ENCODE measurements at regions not wholly inside any gene's neighbourhood (a gene's known extent, or its start where the extent isn't known, plus 50 kb on each side); places are given as distances from the start of the nearest gene placed in this dataset.

DNA sequence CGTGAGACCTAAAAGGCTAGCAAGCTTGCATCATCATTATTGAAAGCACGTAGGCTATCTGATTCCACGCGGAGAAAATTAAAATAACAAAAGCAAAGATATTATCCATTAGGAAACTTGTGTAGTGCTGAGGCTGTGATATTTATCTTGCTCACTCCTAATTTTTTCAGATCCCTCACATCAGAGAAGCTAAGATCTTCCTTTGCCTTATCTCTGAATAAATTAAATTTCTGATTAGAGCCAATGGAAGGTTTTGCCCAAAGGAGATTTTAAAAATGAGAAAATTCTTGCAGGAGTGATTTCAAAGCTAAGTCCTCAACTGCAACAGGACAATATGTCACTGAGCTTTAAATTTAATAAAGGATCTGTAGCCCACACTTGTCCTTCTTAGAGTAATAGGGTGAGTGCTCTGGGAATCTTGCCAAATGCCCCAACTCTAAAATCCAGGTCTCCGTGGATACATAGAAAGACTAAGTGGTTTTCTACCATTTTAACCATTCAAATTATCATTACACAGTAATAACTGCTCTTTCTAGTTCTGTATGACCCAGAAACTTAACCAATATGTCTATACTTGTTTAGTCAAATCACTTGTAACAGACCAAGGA is 295.0 kb downstream of the CAAP1 start:
- Histone ChIP-seq H3K36me3 (ENCODE audit: low read depth) (no peaks in the 10 kb centered on the region), H3K4me3 (no peak overlapping the region), H3K4me1 (ENCODE audit: low read depth) (no peaks in the 10 kb centered on the region), H3K9me3 (no peaks in the 10 kb centered on the region)
- intact Hi-C loops (cut with DNase I, micrococcal nuclease), result no loop called here
- TF ChIP-seq, protein P1, sequence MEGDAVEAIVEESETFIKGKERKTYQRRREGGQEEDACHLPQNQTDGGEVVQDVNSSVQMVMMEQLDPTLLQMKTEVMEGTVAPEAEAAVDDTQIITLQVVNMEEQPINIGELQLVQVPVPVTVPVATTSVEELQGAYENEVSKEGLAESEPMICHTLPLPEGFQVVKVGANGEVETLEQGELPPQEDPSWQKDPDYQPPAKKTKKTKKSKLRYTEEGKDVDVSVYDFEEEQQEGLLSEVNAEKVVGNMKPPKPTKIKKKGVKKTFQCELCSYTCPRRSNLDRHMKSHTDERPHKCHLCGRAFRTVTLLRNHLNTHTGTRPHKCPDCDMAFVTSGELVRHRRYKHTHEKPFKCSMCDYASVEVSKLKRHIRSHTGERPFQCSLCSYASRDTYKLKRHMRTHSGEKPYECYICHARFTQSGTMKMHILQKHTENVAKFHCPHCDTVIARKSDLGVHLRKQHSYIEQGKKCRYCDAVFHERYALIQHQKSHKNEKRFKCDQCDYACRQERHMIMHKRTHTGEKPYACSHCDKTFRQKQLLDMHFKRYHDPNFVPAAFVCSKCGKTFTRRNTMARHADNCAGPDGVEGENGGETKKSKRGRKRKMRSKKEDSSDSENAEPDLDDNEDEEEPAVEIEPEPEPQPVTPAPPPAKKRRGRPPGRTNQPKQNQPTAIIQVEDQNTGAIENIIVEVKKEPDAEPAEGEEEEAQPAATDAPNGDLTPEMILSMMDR (IDR thresholded peaks at IDR 0.05), result no peak
- DNase-seq, result no peak
- ATAC-seq, result no peak

DNA sequence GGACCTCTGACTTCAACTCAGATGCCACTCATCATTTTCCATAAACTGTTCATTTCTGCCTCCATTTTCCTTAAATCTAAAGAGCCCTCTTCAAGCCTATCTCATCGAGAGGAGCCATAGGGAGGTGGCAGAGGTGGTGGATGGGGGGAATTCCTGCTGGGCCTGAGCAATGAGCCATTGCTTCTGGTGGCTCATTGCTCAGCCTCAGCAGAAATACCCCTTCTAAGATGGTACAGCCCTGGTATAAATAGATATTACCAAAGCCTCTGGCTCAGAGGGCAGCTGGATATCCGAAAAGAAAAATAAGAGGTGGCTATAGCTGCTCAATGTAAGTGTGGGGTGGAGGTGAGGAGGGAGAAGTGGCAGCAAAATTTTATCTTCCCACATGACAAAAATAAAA is 313.5 kb downstream of the CAAP1 start:
- H3K36me3 ChIP-seq (ENCODE audit: low read depth), result no peaks in the 10 kb centered on the region
- H3K9me3 ChIP-seq, result no peaks in the 10 kb centered on the region
- H3K4me1 ChIP-seq (ENCODE audit: low read depth), result no peaks in the 10 kb centered on the region
- intact Hi-C loops (cut with DNase I, micrococcal nuclease), result no loop called here
- TF ChIP-seq, protein P1 (IDR thresholded peaks at IDR 0.05), result no peak
- ATAC-seq, result no peak
- no peak for DNase-seq
- no peak overlapping the region for H3K4me3 ChIP-seq

DNA sequence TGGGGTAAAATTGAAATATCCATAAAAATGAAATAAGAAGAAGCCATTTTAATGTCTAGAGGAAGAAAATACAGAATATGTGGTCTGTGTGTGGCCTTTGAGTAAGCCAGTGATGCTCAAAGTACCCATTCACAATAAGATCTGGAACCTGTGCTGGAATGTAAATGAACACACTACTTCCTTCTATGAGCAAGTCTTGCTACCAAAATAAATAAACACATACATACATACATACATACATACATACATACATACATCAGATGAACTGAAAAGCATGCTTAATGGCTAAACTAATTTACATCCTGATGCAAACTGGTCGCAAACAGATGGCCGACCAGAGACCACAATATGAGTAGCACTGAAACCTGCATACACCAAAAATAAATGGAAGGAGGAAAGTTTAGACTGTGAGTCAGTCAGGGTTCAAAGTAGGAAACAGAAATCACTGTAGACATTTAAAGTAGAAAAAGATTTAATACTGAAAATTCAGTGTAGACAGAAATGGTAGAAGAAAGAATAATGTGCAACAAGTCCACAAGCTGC is 317.6 kb downstream of the CAAP1 start:
- Histone ChIP-seq H3K36me3 (ENCODE audit: low read depth) (no peaks in the 10 kb centered on the region), H3K4me3 (no peak overlapping the region), H3K4me1 (ENCODE audit: low read depth) (no peaks in the 10 kb centered on the region), H3K9me3 (no peaks in the 10 kb centered on the region)
- no peak for ATAC-seq
- intact Hi-C loops (cut with DNase I, micrococcal nuclease), result no loop called here
- TF ChIP-seq, protein P1 (IDR thresholded peaks at IDR 0.05), result no peak
- no peak for DNase-seq

DNA sequence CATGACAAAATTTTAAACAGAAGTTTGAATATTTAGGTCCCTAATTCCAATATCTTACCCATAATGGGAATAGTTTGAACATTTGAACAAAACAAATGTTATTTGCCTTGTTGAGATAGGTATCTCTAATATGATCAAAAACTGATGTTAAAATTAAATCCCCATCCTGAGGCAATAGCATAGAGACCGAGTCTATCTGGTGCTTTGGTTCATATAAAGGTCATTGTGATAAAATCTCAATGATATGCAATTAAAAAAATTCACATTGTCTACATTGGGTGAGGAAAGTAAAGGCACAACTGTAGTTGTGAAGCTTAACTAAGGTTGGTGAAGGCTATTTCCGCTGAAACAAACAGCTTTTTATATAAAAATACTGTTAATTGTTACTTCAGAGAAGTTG is 318.3 kb downstream of the CAAP1 start:
- Histone ChIP-seq H3K4me1 (ENCODE audit: low read depth) (no peaks in the 10 kb centered on the region), H3K4me3 (no peak overlapping the region), H3K36me3 (ENCODE audit: low read depth) (no peaks in the 10 kb centered on the region), H3K9me3 (no peaks in the 10 kb centered on the region)
- ATAC-seq, result no peak
- intact Hi-C loops (cut with DNase I, micrococcal nuclease), result no loop called here
- TF ChIP-seq, protein P1 (IDR thresholded peaks at IDR 0.05), result no peak
- DNase-seq, result no peak

- no peak for DNase-seq
- no peak for ATAC-seq
- TF ChIP-seq, protein P1 (IDR thresholded peaks at IDR 0.05), result no peak
- intact Hi-C loops (cut with DNase I, micrococcal nuclease), result no loop called here
- Histone ChIP-seq H3K4me3 (no peak overlapping the region), H3K9me3 (no peaks in the 10 kb centered on the region), H3K36me3 (ENCODE audit: low read depth) (no peaks in the 10 kb centered on the region), H3K4me1 (ENCODE audit: low read depth) (no peaks in the 10 kb centered on the region)
These were observed 324.6 kb downstream of the CAAP1 start for GRCh38 chr9:26567976-26568375.

GRCh38 chr9:26566141-26566540 is 326.5 kb downstream of the CAAP1 start:
- no peak for ATAC-seq
- H3K9me3 ChIP-seq, result no peaks in the 10 kb centered on the region
- no peaks in the 10 kb centered on the region for H3K36me3 ChIP-seq (ENCODE audit: low read depth)
- no peak overlapping the region for H3K4me3 ChIP-seq
- TF ChIP-seq, protein P1 (IDR thresholded peaks at IDR 0.05), result no peak
- intact Hi-C loops (cut with DNase I, micrococcal nuclease), result no loop called here
- no peaks in the 10 kb centered on the region for H3K4me1 ChIP-seq (ENCODE audit: low read depth)
- no peak for DNase-seq
